ENCODE measurements at regions not wholly inside any gene's neighbourhood (a gene's known extent, or its start where the extent isn't known, plus 50 kb on each side); places are given as distances from the start of the nearest gene placed in this dataset.

- DNase-seq = no peak
These were observed 133.4 kb upstream of the CDH4 start for GRCh38 chr20:61118429-61119224.

GRCh38 chr20:61119273-61119672, 132.8 kb upstream of the CDH4 start:
- no peak for DNase-seq

GRCh38 chr20:61119794-61120410, 132.2 kb upstream of the CDH4 start:
- DNase-seq = no peak

GRCh38 chr20:61120595-61121515, 131.2 kb upstream of the CDH4 start:
- DNase-seq = no peak

- DNase-seq = no peak
These were observed 130.4 kb upstream of the CDH4 start for GRCh38 chr20:61121661-61122060.

GRCh38 chr20:61123286-61123685, 128.8 kb upstream of the CDH4 start:
- no peak for DNase-seq

- DNase-seq = no peak
These were observed 128.2 kb upstream of the CDH4 start for GRCh38 chr20:61123751-61124368.

GRCh38 chr20:61125076-61125475, 127.0 kb upstream of the CDH4 start:
- no peak for DNase-seq

GRCh38 chr20:61125546-61126180, 126.4 kb upstream of the CDH4 start:
- no peak for DNase-seq

GRCh38 chr20:61126369-61127195, 125.5 kb upstream of the CDH4 start:
- DNase-seq = no peak

- DNase-seq = no peak
These were observed 124.6 kb upstream of the CDH4 start for GRCh38 chr20:61127311-61128039.

- DNase-seq = no peak
These were observed 123.3 kb upstream of the CDH4 start for GRCh38 chr20:61128701-61129269.

GRCh38 chr20:61129311-61129710, 122.8 kb upstream of the CDH4 start:
- no peak for DNase-seq

GRCh38 chr20:61130156-61130555, 121.9 kb upstream of the CDH4 start:
- no peak for DNase-seq

- DNase-seq = no peak
These were observed 120.1 kb upstream of the CDH4 start for GRCh38 chr20:61131944-61132343.

- no peak for DNase-seq
These were observed 118.5 kb upstream of the CDH4 start for GRCh38 chr20:61133611-61134010.

GRCh38 chr20:61134296-61135030, 117.6 kb upstream of the CDH4 start:
- no peak for DNase-seq

GRCh38 chr20:61135266-61135665, 116.8 kb upstream of the CDH4 start:
- DNase-seq = no peak

- DNase-seq = peak; percentile 34
These were observed 116.1 kb upstream of the CDH4 start for GRCh38 chr20:61135968-61136367.

- no peak for DNase-seq
These were observed 113.5 kb upstream of the CDH4 start for GRCh38 chr20:61138566-61138965.

Data from right hindlimb (tissue), 1 donor.